ENCODE measurements at regions not wholly inside any gene's neighbourhood (a gene's known extent, or its start where the extent isn't known, plus 50 kb on each side); places are given as distances from the start of the nearest gene placed in this dataset.

DNA sequence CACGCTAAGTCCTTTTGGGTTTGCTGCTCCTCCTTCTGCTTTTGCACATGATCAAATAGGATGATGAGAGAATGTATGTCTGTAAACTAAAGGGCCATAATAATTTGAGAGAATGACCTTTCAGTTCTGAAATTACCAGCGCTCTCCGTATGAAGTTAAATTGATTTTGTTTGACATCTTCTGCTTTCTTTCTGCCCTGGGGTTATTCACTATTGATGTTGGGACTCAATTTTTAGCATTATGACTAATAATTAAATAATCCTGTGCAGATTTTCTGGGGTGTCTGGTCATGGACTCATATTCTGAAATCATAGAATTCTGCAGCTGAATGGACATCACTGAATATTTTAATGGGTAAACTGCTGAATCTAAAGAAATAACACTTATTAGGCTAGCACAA is 423.2 kb downstream of the POM121L12 start:
- TF ChIP-seq ZFX (IDR thresholded peaks at IDR 0.05; ENCODE audit: borderline replicate concordance) = no peak
- TF ChIP-seq, protein P1, sequence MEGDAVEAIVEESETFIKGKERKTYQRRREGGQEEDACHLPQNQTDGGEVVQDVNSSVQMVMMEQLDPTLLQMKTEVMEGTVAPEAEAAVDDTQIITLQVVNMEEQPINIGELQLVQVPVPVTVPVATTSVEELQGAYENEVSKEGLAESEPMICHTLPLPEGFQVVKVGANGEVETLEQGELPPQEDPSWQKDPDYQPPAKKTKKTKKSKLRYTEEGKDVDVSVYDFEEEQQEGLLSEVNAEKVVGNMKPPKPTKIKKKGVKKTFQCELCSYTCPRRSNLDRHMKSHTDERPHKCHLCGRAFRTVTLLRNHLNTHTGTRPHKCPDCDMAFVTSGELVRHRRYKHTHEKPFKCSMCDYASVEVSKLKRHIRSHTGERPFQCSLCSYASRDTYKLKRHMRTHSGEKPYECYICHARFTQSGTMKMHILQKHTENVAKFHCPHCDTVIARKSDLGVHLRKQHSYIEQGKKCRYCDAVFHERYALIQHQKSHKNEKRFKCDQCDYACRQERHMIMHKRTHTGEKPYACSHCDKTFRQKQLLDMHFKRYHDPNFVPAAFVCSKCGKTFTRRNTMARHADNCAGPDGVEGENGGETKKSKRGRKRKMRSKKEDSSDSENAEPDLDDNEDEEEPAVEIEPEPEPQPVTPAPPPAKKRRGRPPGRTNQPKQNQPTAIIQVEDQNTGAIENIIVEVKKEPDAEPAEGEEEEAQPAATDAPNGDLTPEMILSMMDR (IDR thresholded peaks at IDR 0.05) = no peak
- no peak overlapping the region for H3K27ac ChIP-seq

DNA sequence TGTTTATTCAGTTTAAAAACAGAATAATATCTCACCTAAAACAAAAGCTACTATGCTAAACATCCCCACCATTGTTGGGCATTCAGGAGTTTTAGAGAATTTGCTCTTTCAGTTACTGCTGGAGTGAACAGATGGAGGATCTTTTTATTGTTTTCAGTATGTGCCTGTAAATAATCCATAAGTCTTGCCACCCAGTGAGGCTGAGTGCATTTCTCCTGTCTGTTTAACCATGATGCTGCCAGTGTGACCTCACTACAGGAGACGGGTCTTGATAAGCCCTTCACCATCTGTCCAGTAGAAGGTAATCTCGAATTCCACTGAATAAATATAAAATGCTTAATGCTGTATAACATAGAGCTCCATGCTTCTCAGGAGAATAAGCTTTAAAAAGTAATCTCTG is 430.9 kb downstream of the POM121L12 start:
- no peak for TF ChIP-seq ZFX (IDR thresholded peaks at IDR 0.05; ENCODE audit: borderline replicate concordance)
- TF ChIP-seq, protein P1 (IDR thresholded peaks at IDR 0.05) = no peak
- H3K27ac ChIP-seq = no peak overlapping the region

DNA sequence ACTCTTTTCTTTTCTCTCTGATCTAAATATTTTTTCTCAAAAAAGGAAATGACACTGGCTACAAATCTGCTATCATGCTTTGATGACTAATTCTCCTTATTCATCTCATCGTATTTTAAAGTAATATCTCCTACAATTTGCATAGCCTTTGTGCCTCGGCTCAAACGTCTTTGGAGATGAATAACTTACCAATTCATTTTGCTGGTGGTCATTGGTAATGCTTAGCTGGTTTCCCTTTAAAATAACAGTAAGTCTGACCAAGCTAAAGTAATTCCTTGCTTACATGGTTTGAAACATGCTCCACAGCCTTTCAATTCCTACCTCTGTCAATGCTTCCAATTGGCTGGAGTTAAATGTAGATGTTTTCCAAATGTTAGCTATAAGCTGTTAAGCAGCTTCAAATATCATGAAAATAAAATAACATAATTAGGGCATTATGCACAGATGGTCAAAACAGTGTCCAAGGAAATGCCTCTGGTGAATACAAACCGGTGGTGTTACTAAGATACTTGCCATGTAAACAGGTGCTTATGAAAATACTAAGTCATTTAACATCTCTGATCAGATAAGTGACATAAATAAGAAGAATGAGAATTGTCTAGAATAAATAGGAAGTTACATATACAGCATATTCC is 435.0 kb downstream of the POM121L12 start:
- no peak overlapping the region for H3K27ac ChIP-seq
- TF ChIP-seq, protein P1 (IDR thresholded peaks at IDR 0.05) = no peak
- TF ChIP-seq ZFX (IDR thresholded peaks at IDR 0.05; ENCODE audit: borderline replicate concordance) = no peak

DNA sequence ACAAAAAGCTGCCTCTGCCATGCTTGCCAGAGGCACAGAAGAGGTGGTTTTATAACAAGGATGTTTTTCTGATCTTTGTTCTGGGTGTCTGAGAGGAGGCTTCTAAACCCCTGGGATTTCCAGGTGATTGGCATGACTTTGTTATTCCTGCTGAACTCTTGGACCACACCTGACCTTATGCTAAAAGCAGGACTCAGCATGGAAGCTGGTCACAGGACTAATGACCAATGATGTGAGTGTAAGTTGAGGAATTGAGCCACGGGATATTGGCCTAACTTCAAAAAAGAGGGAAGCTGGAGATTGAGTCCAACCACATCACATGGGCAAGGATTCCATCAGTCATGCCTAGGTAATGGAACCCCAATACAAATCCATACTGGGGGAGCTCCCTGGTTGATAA is 437.9 kb downstream of the POM121L12 start:
- TF ChIP-seq, protein P1 (IDR thresholded peaks at IDR 0.05) = no peak
- TF ChIP-seq ZFX (IDR thresholded peaks at IDR 0.05; ENCODE audit: borderline replicate concordance) = no peak
- H3K27ac ChIP-seq = no peak overlapping the region

DNA sequence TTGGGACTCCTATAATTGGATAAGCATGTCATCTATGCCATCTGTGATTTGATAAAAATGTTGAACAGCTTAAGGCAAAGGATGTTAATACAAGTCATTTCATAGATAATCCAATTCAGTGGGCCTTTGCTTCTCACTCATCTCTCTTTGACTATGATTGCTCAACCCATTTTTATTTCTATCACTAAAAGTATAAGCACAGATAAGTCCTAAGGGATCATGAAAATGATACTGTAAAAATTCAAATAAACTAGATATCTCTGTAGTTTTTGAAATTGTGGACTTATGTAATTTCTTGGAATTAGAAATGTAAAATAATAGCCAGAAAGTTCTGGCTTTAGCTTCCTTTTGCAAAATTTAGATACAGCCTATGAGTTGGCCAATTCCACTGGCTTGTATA is 440.3 kb downstream of the POM121L12 start:
- no peak overlapping the region for H3K27ac ChIP-seq
- TF ChIP-seq, protein P1 (IDR thresholded peaks at IDR 0.05) = no peak
- TF ChIP-seq ZFX (IDR thresholded peaks at IDR 0.05; ENCODE audit: borderline replicate concordance) = no peak

DNA sequence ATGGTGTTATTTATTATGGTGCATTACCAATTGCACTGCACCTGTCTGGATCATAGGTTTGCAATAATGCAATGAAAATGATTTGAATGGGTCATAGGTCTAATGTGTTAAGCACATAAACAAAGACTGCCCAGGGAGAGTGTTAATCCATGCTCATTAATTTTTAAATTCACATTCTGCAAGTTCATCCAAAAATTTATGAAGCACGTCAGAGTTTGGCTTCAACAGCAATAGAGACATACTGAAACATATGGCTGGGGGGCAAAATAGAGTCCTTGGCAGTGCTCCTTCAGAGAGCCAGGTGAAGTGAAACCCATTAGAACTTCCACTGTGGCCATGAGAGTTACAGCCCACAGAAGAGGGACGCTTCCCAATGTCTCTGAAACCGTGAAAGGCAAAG is 441.1 kb downstream of the POM121L12 start:
- no peak overlapping the region for H3K27ac ChIP-seq
- TF ChIP-seq, protein P1 (IDR thresholded peaks at IDR 0.05) = no peak
- no peak for TF ChIP-seq ZFX (IDR thresholded peaks at IDR 0.05; ENCODE audit: borderline replicate concordance)

DNA sequence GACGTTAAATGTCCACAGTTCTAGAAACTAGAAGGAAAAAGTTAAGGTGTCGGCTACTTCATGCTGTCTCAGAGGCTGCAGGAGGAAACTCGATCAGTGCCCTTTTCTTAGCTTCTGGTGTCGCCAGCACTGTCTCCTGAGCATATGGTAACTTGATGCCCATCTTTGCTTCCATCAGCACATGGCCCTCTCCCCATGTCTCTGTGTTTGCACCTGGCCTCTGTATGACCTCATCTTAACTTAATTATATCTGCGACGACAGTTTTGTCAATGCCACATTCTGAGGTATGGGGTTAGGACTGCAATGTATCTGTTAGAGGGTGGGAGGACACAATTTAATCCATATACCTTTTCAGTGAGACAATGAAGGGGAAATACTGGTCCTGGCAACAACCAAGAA is 449.9 kb downstream of the POM121L12 start:
- TF ChIP-seq, protein P1 (IDR thresholded peaks at IDR 0.05) = no peak
- TF ChIP-seq ZFX (IDR thresholded peaks at IDR 0.05; ENCODE audit: borderline replicate concordance) = no peak
- H3K27ac ChIP-seq = no peak overlapping the region

Measured in 22Rv1 (cell line).